ENCODE measurements at regions not wholly inside any gene's neighbourhood (a gene's known extent, or its start where the extent isn't known, plus 50 kb on each side); places are given as distances from the start of the nearest gene placed in this dataset.

DNA sequence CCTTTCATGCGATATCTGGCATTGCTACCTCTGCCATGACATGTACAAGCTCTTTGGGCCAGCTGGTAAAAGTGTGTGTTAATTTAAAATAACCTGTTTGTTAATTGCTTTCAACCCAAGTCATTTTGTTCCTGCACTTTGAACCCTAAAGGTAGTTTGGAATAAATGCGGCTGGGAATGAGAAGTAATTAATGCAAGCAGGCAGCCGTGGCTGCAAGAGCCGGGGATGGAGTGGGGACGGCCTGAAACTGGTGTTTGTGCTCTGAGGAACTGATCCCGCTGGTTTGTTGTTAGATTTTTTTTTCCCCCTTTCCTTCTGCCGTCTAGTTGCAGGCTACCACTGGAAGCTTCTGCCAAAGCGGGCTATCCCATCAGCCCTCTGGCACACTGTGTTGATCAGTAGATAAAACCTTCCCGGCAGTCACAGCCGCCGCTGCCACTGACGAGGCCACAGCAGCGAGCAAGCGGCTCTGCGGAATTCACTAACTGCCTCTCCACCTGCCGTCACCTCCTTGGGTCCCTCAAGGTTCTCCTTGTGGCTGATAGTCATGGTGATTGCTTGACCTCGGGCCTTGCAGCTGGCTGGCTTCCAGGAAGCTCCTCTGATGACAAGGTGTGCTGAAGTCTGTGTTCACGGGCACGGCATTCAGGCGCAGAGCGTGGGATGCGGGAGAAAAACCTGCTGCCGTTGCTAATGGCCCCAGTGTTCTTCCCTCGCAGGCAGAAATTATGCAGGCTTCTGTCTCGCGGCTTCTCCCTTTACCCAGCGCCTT lies 315.9 kb downstream of the TFAP2A start:
- TF ChIP-seq, protein P1, sequence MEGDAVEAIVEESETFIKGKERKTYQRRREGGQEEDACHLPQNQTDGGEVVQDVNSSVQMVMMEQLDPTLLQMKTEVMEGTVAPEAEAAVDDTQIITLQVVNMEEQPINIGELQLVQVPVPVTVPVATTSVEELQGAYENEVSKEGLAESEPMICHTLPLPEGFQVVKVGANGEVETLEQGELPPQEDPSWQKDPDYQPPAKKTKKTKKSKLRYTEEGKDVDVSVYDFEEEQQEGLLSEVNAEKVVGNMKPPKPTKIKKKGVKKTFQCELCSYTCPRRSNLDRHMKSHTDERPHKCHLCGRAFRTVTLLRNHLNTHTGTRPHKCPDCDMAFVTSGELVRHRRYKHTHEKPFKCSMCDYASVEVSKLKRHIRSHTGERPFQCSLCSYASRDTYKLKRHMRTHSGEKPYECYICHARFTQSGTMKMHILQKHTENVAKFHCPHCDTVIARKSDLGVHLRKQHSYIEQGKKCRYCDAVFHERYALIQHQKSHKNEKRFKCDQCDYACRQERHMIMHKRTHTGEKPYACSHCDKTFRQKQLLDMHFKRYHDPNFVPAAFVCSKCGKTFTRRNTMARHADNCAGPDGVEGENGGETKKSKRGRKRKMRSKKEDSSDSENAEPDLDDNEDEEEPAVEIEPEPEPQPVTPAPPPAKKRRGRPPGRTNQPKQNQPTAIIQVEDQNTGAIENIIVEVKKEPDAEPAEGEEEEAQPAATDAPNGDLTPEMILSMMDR (IDR thresholded peaks at IDR 0.05) = no peak
- TF ChIP-seq POLR2A (IDR thresholded peaks at IDR 0.05) = no peak
- no peak for TF ChIP-seq POLR2AphosphoS5 (IDR thresholded peaks at IDR 0.05; ENCODE audit: insufficient read depth in 1 of 2, low read depth in 1 of 2)

Measured in vagina (tissue), 2 donors.